SK-MEL-5 (cell line): ENCODE measurements at regions not wholly inside any gene's neighbourhood (a gene's known extent, or its start where the extent isn't known, plus 50 kb on each side); places are given as distances from the start of the nearest gene placed in this dataset.

Experiments
- DNase-seq: peaks from one replicate; pipeline ENCODE4 v3.0.0-alpha.2; 2016; ENCODE audit warnings: low read depth, low spot score
- in situ Hi-C: cut with HindIII; loops from 2 replicates; pipeline ENCODE4 v1.10.0; 2016; ENCODE audit warnings: low sequenced_read_pairs, high pct_unique_total_duplicates, low pct_unique_long_range_greater_than_20kb

DNA sequence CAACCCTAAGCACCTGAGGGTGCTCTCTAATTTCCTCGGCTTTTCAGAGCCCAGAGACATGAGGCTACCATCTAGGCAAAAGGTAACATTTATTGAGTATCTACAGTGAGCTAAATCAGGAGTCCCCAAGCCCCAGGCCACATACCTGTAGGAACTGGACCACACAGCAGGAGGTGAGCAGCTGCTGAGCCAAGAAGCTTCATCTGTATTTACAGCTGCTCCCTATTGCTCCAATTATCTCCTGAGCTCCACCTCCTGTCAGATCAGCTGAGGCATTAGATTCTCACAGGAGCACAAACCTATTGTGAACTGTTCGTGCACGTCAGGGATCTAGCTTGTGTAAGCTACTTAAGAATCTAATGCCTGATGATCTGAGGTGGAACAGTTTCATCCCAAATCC, 70.2 kb downstream of the RND3 start:
- no peak for DNase-seq
- in situ Hi-C loops: no loop called here

DNA sequence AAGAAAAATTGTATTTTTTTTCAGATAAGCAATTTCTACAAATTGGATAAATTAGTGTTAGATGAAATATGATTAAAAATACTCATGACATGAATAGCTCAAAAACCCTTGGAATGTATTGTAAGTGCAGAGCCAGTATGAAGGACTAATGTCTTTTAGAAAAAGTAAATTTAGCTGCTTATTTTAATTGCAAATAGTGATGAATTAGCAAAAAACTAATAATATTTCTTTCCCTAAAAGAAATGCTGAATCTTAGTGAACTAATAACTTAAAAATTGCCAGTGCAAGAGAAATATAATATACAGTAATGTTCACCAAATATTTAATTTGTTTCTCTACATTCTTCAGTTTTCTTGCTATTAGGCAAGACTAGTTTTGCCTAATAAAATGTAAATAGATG, 72.4 kb downstream of the RND3 start:
- in situ Hi-C loops: no loop called here
- no peak for DNase-seq

DNA sequence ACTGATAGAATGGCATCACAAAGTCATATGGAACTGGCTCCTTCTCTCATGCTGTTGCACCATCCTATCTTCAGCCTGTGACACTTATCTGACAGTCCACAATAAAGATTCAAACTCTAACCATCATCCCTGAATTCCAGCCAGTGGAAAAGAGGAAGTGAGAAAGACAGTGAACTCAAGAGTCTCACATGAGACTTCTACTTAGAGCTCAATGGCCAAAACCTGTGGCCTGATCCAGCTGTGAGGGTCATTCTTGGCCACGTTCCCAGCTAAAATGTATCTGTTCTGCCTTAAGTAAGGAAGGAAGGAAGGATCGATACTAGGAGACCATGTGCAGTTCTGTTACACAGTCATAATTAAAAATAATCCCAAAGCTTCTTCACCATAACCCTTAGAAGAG, 73.6 kb downstream of the RND3 start:
- DNase-seq: no peak
- in situ Hi-C loops: no loop called here

DNA sequence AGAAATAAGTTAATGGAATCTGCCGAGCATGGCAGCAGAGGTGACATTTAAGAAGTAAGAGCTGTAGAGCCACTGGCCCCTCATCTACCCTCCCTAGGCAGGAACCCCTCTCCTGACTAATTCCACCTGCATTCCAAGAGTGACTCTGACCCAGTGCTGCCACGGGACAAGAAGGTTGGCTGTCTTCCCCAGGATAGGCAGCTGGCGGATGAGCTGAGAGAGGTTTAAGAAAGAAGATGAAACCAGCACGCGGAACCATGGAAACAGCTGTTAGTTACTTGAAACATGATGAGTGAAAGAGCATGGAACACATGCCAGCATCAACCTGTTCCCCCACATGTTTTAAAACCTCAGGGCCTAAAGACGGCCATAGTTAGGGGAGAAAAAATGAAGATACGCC, 74.1 kb downstream of the RND3 start:
- in situ Hi-C loops: no loop called here
- DNase-seq: no peak

DNA sequence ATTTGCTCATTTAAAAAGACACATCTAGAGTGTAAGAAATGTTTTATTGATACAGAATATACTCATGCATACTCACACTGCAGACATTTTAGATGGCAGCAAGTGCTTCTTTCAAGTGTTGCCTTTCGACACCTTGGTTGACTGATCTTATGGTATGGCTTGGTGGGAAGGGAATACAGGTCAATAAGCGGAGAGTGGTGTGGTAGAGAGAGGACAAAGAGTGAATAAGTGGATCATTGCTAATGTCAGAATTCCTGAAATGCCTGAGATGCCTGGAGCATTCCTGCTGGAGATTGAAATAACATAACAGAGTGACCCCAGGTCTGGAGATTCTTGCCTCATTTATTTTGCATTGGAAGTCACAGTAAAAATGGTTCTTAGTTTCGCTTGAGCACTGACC, 76.7 kb downstream of the RND3 start:
- DNase-seq: peak; percentile 10
- in situ Hi-C loops: no loop called here

DNA sequence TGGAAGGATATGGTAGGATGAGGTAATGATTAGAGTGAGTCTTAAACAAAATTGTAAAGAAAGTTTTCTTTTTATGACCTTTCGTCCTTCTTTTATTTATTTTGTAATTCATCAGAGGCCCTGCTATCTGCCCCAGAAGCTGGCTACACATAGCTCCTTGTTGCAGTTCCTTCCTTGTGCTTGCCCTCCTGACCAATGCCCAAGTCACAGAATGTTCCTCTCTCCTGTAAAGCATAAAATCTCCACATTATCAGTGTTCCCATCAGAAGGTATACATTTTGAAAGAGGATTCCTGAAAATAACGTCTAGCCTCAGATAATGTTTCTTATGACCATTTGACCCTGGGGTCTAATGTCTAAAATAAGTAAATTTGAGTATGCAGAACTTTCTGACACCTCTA, 78.3 kb downstream of the RND3 start:
- DNase-seq: no peak
- in situ Hi-C loops: no loop called here

DNA sequence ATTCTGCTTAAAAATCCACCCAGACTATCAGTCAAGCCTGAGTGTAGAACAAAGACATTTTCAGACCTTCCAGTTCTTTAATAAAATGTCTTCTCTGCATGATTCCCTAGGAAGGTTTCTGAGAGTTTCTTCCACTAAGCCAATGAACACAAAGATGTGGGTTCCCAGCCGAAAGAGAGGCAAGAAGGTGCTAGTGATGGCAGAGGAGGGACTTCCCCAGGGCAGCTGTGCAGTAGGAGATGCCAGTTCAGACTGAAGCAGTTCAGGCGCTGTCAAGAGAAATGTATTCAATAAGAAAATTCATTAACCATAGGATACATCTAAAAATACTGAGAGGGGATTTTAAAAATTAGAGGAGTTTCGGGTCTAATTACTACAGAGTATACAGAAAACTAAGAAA, 83.3 kb downstream of the RND3 start:
- DNase-seq: no peak
- in situ Hi-C loops: no loop called here

DNA sequence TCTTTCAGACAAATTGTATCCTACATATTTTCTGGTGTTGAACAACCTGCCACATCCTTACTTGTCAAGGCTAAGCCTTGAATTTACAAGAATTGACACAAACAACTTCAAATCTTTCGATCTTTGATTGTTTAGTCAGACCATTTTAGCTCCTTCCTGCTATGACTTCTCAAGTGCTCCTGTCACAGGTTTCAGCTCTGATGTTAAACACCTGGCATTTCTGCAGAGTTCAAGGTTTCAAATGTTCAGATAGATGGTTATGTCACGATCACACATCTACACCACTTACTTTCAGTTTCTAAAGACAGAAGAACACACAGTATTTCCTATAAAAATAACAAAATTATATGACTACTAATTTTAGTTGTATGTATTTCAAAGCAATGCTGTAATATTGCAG, 84.0 kb downstream of the RND3 start:
- in situ Hi-C loops: no loop called here
- no peak for DNase-seq

DNA sequence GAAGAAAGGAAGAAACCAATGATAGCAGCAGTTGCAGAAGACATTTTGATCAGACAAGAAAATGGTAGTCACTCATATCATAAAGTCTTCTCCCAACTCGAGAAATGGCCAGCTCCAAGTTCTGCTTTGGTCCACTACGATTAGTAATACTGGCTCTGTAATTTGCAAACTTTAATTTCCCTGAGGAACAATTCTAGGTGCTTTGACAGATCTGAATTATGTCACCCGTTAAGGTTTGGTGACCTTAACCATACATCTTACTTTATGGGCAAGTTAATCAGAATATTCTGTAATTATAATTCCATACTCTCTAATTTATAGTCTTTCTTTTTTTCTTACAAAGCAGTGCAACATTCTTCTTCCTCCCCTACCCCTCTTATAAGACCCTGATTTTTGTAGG, 84.5 kb downstream of the RND3 start:
- in situ Hi-C loops: no loop called here
- DNase-seq: no peak

DNA sequence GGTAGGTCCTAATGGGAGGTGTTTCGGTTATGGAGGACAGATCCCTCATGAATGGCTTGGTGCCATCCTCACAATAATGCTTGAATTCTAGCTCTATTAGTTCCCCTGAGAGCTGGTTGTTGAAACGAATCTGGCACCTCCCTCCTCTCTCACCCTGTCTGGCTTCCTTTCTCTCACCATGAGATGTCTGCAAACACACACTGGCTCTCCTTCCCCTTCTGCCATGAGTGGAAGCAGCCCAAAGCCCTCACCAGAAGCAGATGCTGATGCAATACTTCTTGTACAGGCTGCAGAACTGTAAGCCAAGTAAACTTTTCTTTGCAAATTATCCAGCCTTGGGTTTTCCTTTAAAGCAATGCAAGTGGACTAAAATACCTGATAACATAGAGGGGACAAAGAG, 86.6 kb downstream of the RND3 start:
- in situ Hi-C loops: no loop called here
- no peak for DNase-seq

DNA sequence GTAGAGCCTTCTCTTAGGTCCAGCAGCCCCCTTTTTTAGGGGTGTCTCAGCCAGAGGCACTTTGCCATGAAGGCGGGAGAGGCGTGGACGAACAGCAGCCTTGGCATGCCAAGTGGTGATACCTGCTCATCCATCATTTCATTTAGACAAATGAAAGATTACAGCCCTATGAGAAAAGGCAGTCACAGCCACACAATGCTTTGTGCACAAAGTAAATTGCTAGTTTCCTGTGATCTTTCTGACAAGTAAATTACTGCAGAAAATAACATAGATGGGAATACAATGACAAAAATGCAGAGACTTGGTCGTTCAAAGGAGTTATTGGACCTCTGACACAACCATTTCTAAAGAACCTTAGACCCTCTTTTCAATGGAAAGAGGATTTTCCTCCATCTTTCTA, 94.9 kb downstream of the RND3 start:
- in situ Hi-C loops: no loop called here
- no peak for DNase-seq

DNA sequence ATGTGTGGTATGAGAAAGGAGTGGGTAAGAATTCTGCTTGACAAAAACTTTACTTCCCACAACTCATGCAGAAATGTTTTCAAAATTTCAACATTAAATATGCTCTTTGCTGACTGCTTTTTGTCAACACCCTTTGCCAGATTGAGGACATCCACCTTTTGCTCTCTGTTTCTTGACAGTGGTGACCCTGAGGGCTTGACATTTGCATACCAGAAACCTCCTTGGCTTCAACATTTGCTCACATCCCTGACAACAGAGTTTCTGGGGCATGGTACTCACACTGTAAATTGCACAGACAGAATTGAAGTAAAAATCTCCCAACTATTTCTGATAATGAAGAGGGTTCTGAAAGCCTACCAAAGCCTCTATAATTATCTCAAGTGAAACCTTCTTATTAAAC, 95.7 kb downstream of the RND3 start:
- in situ Hi-C loops: no loop called here
- DNase-seq: no peak

DNA sequence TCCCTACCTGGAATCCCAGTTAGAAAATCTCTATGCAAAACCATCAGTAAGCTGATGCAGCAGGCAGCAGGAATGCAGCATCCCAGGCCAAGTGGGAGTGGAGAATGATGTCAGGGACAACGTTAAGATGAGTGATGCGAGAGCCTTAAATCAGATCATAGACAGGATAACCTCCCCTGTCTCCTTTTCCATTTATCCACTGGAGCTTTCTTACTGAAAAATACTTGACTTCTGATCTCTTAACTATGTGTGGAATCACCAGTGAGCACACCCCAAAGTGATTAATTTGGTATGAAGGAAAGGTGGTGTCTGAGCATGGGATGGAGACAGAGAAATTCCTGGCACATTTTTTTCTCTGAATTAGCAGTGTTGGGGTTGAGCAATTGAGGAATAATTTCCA, 98.0 kb downstream of the RND3 start:
- in situ Hi-C loops: no loop called here
- no peak for DNase-seq

DNA sequence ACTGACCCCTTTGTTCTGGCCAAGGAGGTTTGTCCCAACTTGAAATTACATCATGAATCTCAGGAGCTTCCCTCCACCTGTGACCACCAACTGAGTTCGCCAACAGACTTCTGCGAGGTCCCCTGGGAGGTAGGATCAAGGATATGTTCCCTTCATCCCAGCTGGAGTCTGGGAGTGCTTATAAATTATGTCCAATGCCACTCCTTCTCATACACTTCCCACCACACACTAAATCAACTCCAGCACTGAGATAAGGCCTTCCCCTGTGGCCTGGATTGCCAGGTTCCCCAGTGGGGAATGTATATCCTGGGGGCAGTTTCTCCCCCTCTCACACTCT, 99.2 kb downstream of the RND3 start:
- no peak for DNase-seq
- in situ Hi-C loops: no loop called here

DNA sequence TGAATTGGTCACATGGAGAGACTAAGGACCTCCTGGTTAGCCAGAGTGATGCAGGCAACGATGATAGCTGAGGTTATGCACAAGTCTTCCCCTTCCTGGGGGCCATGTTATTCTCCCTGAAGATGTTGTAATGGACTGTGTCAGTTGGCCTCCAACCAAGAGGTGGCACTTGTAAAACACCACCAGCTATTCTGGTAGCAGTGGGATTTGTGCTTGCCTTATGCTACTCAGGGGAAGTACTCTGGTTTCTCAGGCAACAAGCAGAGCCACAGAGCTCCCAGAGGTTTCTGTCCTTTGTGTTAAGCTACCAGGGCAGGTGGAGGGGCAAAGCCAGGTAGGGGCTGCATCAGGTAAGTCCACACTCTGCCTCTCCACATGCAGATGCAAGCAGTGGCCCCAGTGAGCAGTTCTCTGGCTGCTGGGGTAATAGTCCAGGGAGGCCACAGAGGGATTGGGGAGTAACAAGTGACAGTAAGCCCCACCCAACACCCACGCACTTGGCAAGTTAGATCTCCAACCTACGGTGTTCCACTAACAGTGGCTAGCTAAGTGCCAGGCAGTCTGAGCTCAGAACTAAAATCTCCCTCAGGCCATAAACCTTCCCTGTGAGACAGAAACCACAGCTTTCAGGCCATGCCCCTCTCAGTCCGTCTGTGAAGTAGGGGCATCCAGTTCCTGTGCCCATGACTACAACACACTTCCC, 99.7 kb downstream of the RND3 start:
- in situ Hi-C loops: no loop called here
- no peak for DNase-seq

DNA sequence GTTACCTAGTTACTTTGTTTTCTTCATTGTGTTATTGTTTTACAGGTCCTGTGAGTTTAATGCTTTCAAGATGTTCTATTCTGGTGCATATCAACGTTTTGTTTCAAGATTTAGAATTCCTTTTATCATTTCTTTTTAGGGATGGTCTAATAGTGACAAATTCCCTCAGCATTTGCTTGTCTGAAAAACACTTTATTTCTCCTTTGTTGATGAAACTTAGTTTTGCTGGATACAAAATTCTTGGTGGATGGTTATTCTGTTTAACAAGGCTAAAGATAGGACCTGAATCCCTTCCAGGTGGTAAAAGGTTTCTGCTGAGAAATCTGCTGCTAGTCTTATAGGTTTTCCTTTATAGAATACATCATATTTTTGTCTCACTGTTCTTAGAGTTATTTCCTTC, 102.3 kb downstream of the RND3 start:
- no peak for DNase-seq
- in situ Hi-C loops: no loop called here

DNA sequence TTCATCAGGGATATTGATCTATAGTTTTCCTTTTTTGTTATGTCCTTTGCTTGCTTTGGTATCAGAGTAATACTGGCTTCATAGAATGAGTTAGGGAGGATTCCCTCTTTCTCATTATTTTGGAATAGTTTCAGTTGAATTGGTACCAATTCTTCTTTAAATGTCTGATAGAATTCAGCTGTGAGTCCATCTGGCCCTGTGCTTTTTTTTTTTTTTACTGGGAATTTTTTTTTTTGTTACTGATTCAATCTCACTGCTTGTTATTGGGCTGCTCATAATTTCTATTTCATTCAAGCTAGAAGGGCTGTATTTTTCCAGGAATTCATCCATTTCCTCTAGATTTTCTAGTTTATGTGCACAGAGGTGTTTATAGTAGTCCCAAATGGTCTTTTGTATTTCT, 103.9 kb downstream of the RND3 start:
- no peak for DNase-seq
- in situ Hi-C loops: no loop called here

DNA sequence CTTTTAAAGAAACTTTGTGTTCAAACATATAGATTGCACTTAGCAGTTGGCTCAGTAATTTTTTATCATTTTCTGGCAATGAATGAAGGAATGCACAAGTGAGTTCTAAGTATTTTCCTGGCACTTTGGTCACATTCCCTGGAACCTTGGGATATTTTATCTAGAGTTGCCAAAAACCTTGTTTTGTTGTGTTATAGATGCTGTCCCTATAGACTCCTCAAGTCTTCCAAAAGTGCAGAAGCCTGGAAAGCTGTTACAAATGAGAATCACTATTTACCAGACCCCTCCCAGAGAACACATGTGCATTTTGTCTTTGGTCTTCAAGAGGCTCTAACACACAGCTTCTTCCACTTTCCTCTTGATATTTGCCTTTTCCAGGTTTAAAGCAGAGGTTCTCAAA, 108.3 kb downstream of the RND3 start:
- DNase-seq: no peak
- in situ Hi-C loops: no loop called here

DNA sequence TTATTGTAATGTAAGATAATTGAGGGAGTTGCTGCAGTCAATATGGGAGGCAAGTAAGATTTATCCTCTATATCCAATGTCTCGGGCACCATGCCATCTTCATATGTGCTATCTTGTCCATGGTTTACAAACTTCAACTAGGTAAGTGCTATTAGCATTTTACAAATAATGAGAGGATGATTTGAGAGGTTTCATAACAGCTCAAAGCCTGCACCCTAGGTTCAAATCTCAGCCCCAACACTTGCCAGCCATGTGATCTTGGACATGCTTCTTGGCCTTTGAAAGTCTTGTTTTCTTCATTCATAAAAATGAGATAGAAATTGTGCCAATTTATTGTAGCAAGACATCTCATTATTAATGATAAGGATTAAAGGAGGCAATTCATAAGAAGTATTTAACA, 108.8 kb downstream of the RND3 start:
- no peak for DNase-seq
- in situ Hi-C loops: no loop called here

DNA sequence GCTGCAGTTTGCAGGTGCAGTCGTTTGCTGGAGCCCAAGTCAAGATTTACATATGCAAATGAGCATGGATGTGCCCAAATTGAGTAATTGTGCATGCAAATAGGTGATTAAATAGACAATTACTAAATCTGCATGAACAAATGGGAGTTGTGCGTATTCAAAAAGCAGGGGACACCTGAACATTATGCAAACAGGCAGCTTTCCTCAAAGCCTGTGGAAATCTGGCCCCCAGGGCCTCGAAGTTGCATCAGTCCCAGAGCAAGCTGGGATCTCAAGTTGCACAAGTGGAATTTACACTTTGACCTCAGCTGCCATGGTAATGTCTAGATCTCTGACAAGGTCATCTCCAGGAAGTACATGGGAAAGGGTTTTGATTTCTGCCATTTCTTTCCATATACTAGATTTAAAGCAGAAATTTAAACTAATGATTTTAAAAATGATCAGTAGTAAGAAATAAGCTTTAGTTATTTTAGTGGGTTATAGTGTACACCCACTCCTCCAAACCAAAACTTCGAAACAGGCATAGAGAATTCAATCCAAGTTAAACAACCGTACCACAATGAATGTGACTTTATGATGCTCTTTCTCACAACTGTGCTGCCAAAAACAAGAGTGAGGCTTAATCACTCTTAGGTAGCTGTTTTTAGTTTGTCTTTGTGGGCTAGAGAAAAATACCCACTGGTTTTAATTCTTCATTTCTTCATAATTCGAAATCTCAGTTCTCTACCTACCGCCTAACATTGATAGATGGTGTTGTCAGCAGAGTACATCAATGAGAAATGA, 110.7 kb downstream of the RND3 start:
- in situ Hi-C loops: no loop called here
- DNase-seq: no peak
